Panc1 (cell line): ENCODE measurements at regions not wholly inside any gene's neighbourhood (a gene's known extent, or its start where the extent isn't known, plus 50 kb on each side); places are given as distances from the start of the nearest gene placed in this dataset.

ENCODE experiments used
- ATAC-seq: fragments of 200-7000 bp; cut with Tn5 transposase; 2 replicates; pipeline ENCODE4 v1.9.1; 2020; ENCODE audit warnings: mild to moderate bottlenecking, moderate library complexity
- BruUV-seq: library from RNA; stranded (reverse); fragments of 400-500 nt; replicated peaks from 2 replicates; lab custom pipeline; 2021; lab: Mats Ljungman, UMichigan
- CTCF ChIA-PET: fragments of 300-600 bp; sonication (Branson Sonifier 250); formaldehyde crosslinking; loops from one replicate; lab custom pipeline; 2022; ENCODE audit warnings: antibody characterized with exemption; lab: Charles Lee
- POLR2A ChIA-PET: fragments of 300-600 bp; sonication (Branson Sonifier 250); formaldehyde crosslinking; loops from one replicate; lab custom pipeline; 2022; ENCODE audit warnings: antibody characterized with exemption; lab: Charles Lee
- DNase-seq: peaks from one replicate; pipeline ENCODE4 v3.0.0-alpha.2; 2010; ENCODE audit warnings: low read depth, low spot score
- H3K27ac ChIP-seq: 2 replicates; pipeline ENCODE4 v1.5.1; 2011; ENCODE audit warnings: mild to moderate bottlenecking, low read length, inconsistent platforms
- H3K27me3 ChIP-seq: fragments of 200-500 bp; sonication (Bioruptor generic); 2 replicates; pipeline ENCODE4 v1.6.0; 2014; ENCODE audit warnings: low read length, inconsistent platforms; ENCODE audit not compliant: control insufficient read depth, insufficient read depth
- H3K36me3 ChIP-seq: fragments of 200-500 bp; sonication (Bioruptor generic); 2 replicates; pipeline ENCODE4 v1.5.1; 2014; ENCODE audit warnings: inconsistent platforms, mild to moderate bottlenecking, low read length, moderate library complexity; ENCODE audit not compliant: control insufficient read depth, insufficient read depth
- H3K4me1 ChIP-seq: 2 replicates; pipeline ENCODE4 v1.5.1; 2011; ENCODE audit warnings: inconsistent platforms, mild to moderate bottlenecking, low read length, moderate library complexity; ENCODE audit not compliant: control insufficient read depth, insufficient read depth
- H3K4me3 ChIP-seq, 2 experiments: 2 replicates each; pipeline ENCODE4 v1.5.1; 2011 to 2012; ENCODE audit warnings: low read depth in 2 of 2, low read length in 2 of 2, mild to moderate bottlenecking in 2 of 2, inconsistent platforms in 1 of 2, moderate library complexity in 1 of 2
- H3K9me3 ChIP-seq: fragments of 200-500 bp; sonication (Bioruptor generic); 2 replicates; pipeline ENCODE4 v1.5.1; 2014; ENCODE audit warnings: low read depth, mild to moderate bottlenecking, inconsistent platforms, low read length, moderate library complexity; ENCODE audit not compliant: control insufficient read depth, insufficient read depth
- POLR2AphosphoS5 ChIP-seq: IDR thresholded peaks from 2 replicates; pipeline ENCODE4 v1.6.1; 2012; ENCODE audit warnings: mild to moderate bottlenecking, low read depth, low read length, moderate library complexity
- SIN3A ChIP-seq: IDR thresholded peaks from 2 replicates; pipeline ENCODE4 v1.6.1; 2012; ENCODE audit warnings: low read depth, mild to moderate bottlenecking, low read length, moderate library complexity, borderline replicate concordance; ENCODE audit not compliant: insufficient read depth
- TCF7L2 ChIP-seq: IDR thresholded peaks from 2 replicates; pipeline ENCODE4 v1.6.1; 2011; ENCODE audit warnings: mild to moderate bottlenecking, low read depth, low read length, inconsistent platforms
- in situ Hi-C: cut with HindIII; loops from 2 replicates; pipeline ENCODE4 v1.10.0; 2016; ENCODE audit warnings: low sequenced_read_pairs, low pct_unique_long_range_greater_than_20kb
- intact Hi-C: fragments of 100-400 bp; cut with micrococcal nuclease; formaldehyde crosslinking; loops from one replicate; pipeline ENCODE4 v1.10.0; 2022; ENCODE audit not compliant: unreplicated experiment
- TF ChIP-seq, protein P1 (sequence below), 2 experiments: IDR thresholded peaks; 2 replicates each; pipeline ENCODE4 v1.6.1; 2011 to 2012; ENCODE audit warnings: low read depth in 2 of 2, control low read depth in 1 of 2, low read length in 1 of 2, mild to moderate bottlenecking in 1 of 2, moderate library complexity in 1 of 2; ENCODE audit not compliant: insufficient read depth in 1 of 2
- TF ChIP-seq, protein P2 (sequence below): fragments of 450-650 bp; IDR thresholded peaks from 2 replicates; pipeline ENCODE4 v1.5.1; 2017; ENCODE audit warnings: mild to moderate bottlenecking

DNA sequence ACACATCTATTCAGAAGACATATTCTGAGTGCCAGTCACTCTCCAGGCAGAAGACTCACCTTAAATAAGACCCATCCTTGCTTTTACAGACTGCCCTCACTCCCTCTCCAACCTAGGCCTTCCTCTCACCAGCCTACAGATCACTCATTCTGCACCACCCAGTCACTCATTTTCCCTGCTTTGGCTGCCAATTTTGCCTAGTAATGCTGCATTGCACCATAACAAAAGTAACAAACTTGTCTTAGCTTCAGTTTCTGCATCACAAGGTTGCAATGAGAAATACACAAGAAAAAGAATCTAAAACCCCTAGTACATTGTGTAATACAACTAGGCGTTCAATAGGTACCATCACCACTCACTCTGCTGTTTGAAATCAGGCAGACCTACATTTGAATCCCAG is 292.4 kb downstream of the PLPP3 start:
- no TSS peak for BruUV-seq
- Histone ChIP-seq H3K27ac (no peak overlapping the region), H3K4me3 (no peak overlapping the region), H3K27me3 (no peaks in the 10 kb centered on the region), H3K4me1 (no peaks in the 10 kb centered on the region), H3K36me3 (no peaks in the 10 kb centered on the region), H3K9me3 (no peaks in the 10 kb centered on the region)
- in situ Hi-C loops (no loop called here), intact Hi-C loops (no loop called here)
- DNase-seq (no peak), ATAC-seq (no peak)
- ChIA-PET CTCF (no interaction called here), POLR2A (no interaction called here)
- TF ChIP-seq, protein P1, sequence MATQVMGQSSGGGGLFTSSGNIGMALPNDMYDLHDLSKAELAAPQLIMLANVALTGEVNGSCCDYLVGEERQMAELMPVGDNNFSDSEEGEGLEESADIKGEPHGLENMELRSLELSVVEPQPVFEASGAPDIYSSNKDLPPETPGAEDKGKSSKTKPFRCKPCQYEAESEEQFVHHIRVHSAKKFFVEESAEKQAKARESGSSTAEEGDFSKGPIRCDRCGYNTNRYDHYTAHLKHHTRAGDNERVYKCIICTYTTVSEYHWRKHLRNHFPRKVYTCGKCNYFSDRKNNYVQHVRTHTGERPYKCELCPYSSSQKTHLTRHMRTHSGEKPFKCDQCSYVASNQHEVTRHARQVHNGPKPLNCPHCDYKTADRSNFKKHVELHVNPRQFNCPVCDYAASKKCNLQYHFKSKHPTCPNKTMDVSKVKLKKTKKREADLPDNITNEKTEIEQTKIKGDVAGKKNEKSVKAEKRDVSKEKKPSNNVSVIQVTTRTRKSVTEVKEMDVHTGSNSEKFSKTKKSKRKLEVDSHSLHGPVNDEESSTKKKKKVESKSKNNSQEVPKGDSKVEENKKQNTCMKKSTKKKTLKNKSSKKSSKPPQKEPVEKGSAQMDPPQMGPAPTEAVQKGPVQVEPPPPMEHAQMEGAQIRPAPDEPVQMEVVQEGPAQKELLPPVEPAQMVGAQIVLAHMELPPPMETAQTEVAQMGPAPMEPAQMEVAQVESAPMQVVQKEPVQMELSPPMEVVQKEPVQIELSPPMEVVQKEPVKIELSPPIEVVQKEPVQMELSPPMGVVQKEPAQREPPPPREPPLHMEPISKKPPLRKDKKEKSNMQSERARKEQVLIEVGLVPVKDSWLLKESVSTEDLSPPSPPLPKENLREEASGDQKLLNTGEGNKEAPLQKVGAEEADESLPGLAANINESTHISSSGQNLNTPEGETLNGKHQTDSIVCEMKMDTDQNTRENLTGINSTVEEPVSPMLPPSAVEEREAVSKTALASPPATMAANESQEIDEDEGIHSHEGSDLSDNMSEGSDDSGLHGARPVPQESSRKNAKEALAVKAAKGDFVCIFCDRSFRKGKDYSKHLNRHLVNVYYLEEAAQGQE (IDR thresholded peaks at IDR 0.05; ENCODE audit: insufficient read depth in 1 of 2, low read depth in 2 of 2, low read length in 1 of 2): no peak
- TF ChIP-seq SIN3A: no peak
- TF ChIP-seq, protein P2, sequence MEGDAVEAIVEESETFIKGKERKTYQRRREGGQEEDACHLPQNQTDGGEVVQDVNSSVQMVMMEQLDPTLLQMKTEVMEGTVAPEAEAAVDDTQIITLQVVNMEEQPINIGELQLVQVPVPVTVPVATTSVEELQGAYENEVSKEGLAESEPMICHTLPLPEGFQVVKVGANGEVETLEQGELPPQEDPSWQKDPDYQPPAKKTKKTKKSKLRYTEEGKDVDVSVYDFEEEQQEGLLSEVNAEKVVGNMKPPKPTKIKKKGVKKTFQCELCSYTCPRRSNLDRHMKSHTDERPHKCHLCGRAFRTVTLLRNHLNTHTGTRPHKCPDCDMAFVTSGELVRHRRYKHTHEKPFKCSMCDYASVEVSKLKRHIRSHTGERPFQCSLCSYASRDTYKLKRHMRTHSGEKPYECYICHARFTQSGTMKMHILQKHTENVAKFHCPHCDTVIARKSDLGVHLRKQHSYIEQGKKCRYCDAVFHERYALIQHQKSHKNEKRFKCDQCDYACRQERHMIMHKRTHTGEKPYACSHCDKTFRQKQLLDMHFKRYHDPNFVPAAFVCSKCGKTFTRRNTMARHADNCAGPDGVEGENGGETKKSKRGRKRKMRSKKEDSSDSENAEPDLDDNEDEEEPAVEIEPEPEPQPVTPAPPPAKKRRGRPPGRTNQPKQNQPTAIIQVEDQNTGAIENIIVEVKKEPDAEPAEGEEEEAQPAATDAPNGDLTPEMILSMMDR: no peak
- TF ChIP-seq POLR2AphosphoS5: no peak
- TF ChIP-seq TCF7L2: no peak

DNA sequence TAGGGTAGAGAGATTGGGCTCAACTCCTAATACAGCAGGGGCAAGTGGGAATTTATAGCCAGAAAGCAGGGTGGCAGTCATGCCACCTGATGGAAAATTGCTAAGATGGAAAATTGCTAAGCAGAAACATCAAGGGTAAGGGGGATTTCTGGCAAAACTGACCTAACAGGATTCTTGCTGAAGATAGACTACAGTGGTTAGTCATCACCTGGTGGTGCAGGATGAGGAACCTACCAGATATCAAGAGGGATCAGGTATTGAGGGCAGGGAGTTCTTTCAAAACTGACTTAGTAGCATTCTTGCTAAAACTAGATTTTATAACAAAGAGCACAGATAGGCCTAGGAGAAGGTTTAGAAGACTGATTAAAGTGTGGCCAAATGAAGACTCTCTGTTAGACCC is 292.9 kb downstream of the PLPP3 start:
- H3K27me3 ChIP-seq: no peaks in the 10 kb centered on the region
- CTCF ChIA-PET: no interaction called here
- DNase-seq (no peak), ATAC-seq (no peak)
- H3K4me1 ChIP-seq: no peaks in the 10 kb centered on the region
- H3K27ac ChIP-seq: no peak overlapping the region
- in situ Hi-C loops (no loop called here), intact Hi-C loops (no loop called here)
- H3K9me3 ChIP-seq: no peaks in the 10 kb centered on the region
- H3K4me3 ChIP-seq: no peak overlapping the region
- H3K36me3 ChIP-seq: no peaks in the 10 kb centered on the region
- POLR2A ChIA-PET: no interaction called here
- no peak for TF ChIP-seq SIN3A
- TF ChIP-seq TCF7L2: no peak
- no peak for TF ChIP-seq POLR2AphosphoS5
- TF ChIP-seq, protein P2: no peak
- TF ChIP-seq, protein P1 (IDR thresholded peaks at IDR 0.05; ENCODE audit: insufficient read depth in 1 of 2, low read depth in 2 of 2, low read length in 1 of 2): no peak
- no TSS peak for BruUV-seq
